ENCODE measurements at regions not wholly inside any gene's neighbourhood (a gene's known extent, or its start where the extent isn't known, plus 50 kb on each side); places are given as distances from the start of the nearest gene placed in this dataset.

- TF ChIP-seq CTCF (IDR thresholded peaks at IDR 0.05), result no peak
- no peak for TF ChIP-seq POLR2A (IDR thresholded peaks at IDR 0.05)
These were observed 525.4 kb upstream of the SALL3 start for GRCh38 chr18:78454221-78454620.
